Smooth muscle cell (in vitro differentiated cells): ENCODE measurements at regions not wholly inside any gene's neighbourhood (a gene's known extent, or its start where the extent isn't known, plus 50 kb on each side); places are given as distances from the start of the nearest gene placed in this dataset.

Experiments used
- DNase-seq: peaks from one replicate; lab custom pipeline; 2025; ENCODE audit not compliant: unreplicated experiment; lab: John Stamatoyannopoulos, UW
- H2AFZ ChIP-seq: fragments of 200-600 bp; sonication (generic); 2 replicates; pipeline ENCODE4 v1.6.0; 2016; ENCODE audit warnings: antibody characterized with exemption, low read depth, mild to moderate bottlenecking
- H3F3A ChIP-seq: fragments of 200-600 bp; sonication (generic); 2 replicates; pipeline ENCODE4 v1.6.0; 2017; ENCODE audit warnings: antibody characterized with exemption, low read depth
- H3K27ac ChIP-seq: fragments of 200-600 bp; sonication (generic); 2 replicates; pipeline ENCODE4 v1.5.1; 2016; ENCODE audit warnings: low read depth, mild to moderate bottlenecking
- H3K27me3 ChIP-seq: fragments of 200-600 bp; sonication (generic); 2 replicates; pipeline ENCODE4 v1.6.1; 2016; ENCODE audit warnings: low read depth, mild to moderate bottlenecking
- H3K36me3 ChIP-seq: fragments of 200-600 bp; sonication (generic); 2 replicates; pipeline ENCODE4 v1.5.1; 2016; ENCODE audit warnings: low read depth
- H3K4me1 ChIP-seq: fragments of 200-600 bp; sonication (generic); 2 replicates; pipeline ENCODE4 v1.5.1; 2016; ENCODE audit warnings: low read depth
- H3K4me2 ChIP-seq: fragments of 200-600 bp; sonication (generic); 2 replicates; pipeline ENCODE4 v1.6.0; 2016; ENCODE audit warnings: mild to moderate bottlenecking
- H3K4me3 ChIP-seq: fragments of 200-600 bp; sonication (generic); 2 replicates; pipeline ENCODE4 v1.5.1; 2016; ENCODE audit warnings: mild to moderate bottlenecking
- H3K79me2 ChIP-seq: fragments of 200-600 bp; sonication (generic); 2 replicates; pipeline ENCODE4 v1.6.0; 2016; ENCODE audit warnings: low read depth, mild to moderate bottlenecking
- H3K9ac ChIP-seq: fragments of 200-600 bp; sonication (generic); 2 replicates; pipeline ENCODE4 v1.6.0; 2016; ENCODE audit warnings: low read depth
- H3K9me3 ChIP-seq: fragments of 200-600 bp; sonication (generic); replicated peaks from 2 replicates; pipeline ENCODE4 v1.5.1; 2016; ENCODE audit warnings: low read depth
- H4K20me1 ChIP-seq: fragments of 200-600 bp; sonication (generic); 2 replicates; pipeline ENCODE4 v1.6.0; 2016; ENCODE audit warnings: low read depth
- CTCF ChIP-seq: fragments of 200-600 bp; sonication (generic); IDR thresholded peaks from 2 replicates; pipeline ENCODE4 v1.5.1; 2017; ENCODE audit warnings: borderline replicate concordance, mild to moderate bottlenecking, antibody characterized with exemption; ENCODE audit not compliant: insufficient read depth, poor library complexity, severe bottlenecking
- WGBS: methylation state at CpG from one replicate; pipeline ENCODE4 v1.1.7; 2016; ENCODE audit warnings: low lambda C conversion rate; 5-methylcytosine and 5-hydroxymethylcytosine counted together

GRCh38 chr7:10733747-10734146 lies 239.9 kb upstream of the PHF14 start:
- 97% methylated on average over 1 of the region's 1 CpG for WGBS
- H3K79me2 ChIP-seq: no peaks in the 10 kb centered on the region
- H4K20me1 ChIP-seq: no peaks in the 10 kb centered on the region
- no peaks in the 10 kb centered on the region for H3K27me3 ChIP-seq
- H3K36me3 ChIP-seq: no peaks in the 10 kb centered on the region
- no peak overlapping the region for H2AFZ ChIP-seq
- no peak overlapping the region for H3K4me2 ChIP-seq
- H3K4me1 ChIP-seq: no peaks in the 10 kb centered on the region
- no peak overlapping the region for H3K9ac ChIP-seq
- no peak for TF ChIP-seq CTCF
- no peaks in the 10 kb centered on the region for H3K9me3 ChIP-seq
- no peak for DNase-seq
- no peak overlapping the region for H3K4me3 ChIP-seq
- H3F3A ChIP-seq: no peaks in the 10 kb centered on the region
- H3K27ac ChIP-seq: no peak overlapping the region

- 89% methylated on average over 2 of the region's 2 CpGs for WGBS
- no peak for TF ChIP-seq CTCF
Observed at GRCh38 chr7:10734595-10734994, 239.1 kb upstream of the PHF14 start.

DNA sequence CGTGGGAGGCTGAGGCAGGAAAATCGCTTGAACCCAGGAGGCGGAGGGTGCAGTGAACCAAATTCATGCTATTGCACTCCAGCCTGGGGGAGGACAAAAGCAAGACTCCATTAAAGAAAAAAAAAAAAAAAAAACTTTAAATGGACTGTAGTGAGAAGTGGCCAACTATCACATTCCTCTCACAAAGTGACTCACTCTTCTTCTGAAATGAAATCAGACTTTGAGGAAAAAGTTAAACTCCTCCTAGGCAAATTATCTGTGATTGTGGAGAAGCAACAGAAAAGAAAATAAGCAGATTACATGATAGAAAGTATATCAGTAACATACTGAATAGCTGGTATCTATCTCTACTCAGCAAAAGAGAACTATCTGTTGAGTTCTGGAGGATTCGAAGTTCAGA lies 234.3 kb upstream of the PHF14 start:
- Histone ChIP-seq H3K4me2 (peak overlapping the region; percentile 28), H4K20me1 (no peaks in the 10 kb centered on the region), H3K9ac (no peak overlapping the region), H3K27ac (no peak overlapping the region), H3K4me1 (no peaks in the 10 kb centered on the region), H3K9me3 (no peaks in the 10 kb centered on the region), H3K4me3 (no peak overlapping the region), H3K79me2 (no peaks in the 10 kb centered on the region), H3K27me3 (no peaks in the 10 kb centered on the region), H3K36me3 (no peaks in the 10 kb centered on the region), H3F3A (no peaks in the 10 kb centered on the region), H2AFZ (peak overlapping the region; percentile 6)
- DNase-seq: no peak
- WGBS: 96% methylated on average over 4 of the region's 4 CpGs
- no peak for TF ChIP-seq CTCF

More at GRCh38 chr7:10734595-10734994, 239.1 kb upstream of the PHF14 start:
- H3K4me1 ChIP-seq: no peaks in the 10 kb centered on the region
- no peak overlapping the region for H3K4me2 ChIP-seq
- no peak overlapping the region for H3K4me3 ChIP-seq
- no peaks in the 10 kb centered on the region for H3K36me3 ChIP-seq
- H3K9me3 ChIP-seq: no peaks in the 10 kb centered on the region
- H2AFZ ChIP-seq: no peak overlapping the region
- no peaks in the 10 kb centered on the region for H3F3A ChIP-seq
- H3K27ac ChIP-seq: no peak overlapping the region
- H4K20me1 ChIP-seq: no peaks in the 10 kb centered on the region
- H3K9ac ChIP-seq: no peak overlapping the region
- H3K27me3 ChIP-seq: no peaks in the 10 kb centered on the region
- H3K79me2 ChIP-seq: no peaks in the 10 kb centered on the region
- DNase-seq: no peak

DNA sequence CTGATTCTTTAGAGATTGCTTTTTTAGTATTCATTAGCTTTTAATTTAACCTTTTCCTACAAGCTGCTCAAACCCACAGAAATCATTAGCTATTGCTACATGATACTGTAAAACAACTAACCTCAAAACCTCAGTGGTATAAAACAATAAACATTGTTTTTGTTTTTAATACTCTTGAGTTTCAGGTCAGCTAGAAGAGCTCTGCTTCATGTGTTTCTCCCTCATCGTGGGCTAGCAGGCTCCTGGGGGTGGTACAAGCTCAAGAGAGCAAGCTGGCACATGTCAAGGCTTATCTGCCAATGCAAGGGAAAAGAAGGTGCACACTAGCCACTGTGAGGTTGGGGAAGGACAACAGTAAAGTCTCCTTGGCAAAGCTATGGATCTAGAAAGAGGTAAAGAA lies 232.9 kb upstream of the PHF14 start:
- 62% methylated on average over 1 of the region's 1 CpG for WGBS
- Histone ChIP-seq H3K27ac (no peak overlapping the region), H3K9me3 (no peaks in the 10 kb centered on the region), H3K4me1 (no peaks in the 10 kb centered on the region), H3K36me3 (no peaks in the 10 kb centered on the region), H4K20me1 (no peaks in the 10 kb centered on the region), H3K4me3 (no peak overlapping the region), H3K4me2 (no peak overlapping the region), H3K9ac (no peak overlapping the region), H3K79me2 (no peaks in the 10 kb centered on the region), H3K27me3 (no peaks in the 10 kb centered on the region), H3F3A (no peaks in the 10 kb centered on the region), H2AFZ (no peak overlapping the region)
- no peak for DNase-seq
- TF ChIP-seq CTCF: no peak
